NCI-H2081 (cell line): ENCODE measurements at regions not wholly inside any gene's neighbourhood (a gene's known extent, or its start where the extent isn't known, plus 50 kb on each side); places are given as distances from the start of the nearest gene placed in this dataset.
A peak's percentile ranks its signal among the peaks of the same experiment; 100 is the strongest.
"Not testable (repeated sequence)": the region's sequence is repeated elsewhere in the genome, so short reads cannot be mapped to it uniquely, and the experiment has no call there.

ENCODE experiments used
- DNase-seq, 2 experiments: peaks; one replicate each; lab custom pipeline; 2025; lab: John Stamatoyannopoulos, UW

DNA sequence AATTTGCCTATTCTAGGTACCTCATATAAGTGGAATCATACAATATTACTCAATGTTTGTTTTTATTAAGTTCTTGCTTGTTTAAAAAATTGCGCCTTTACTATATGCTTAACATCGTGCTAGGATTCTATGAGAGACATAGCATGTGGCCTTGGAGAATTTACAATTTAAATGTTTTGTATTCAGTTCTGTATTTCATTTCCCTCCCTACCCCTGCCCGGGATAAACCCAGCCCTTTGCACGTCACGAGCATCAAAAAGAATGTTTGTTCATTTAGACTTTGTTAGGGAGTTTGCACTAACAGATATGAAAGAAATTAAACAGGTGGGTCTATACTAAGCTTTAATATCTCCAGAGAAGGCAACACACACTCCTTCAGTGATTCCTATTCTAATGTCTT is 75.7 kb downstream of the C18orf54 start:
- no peak for DNase-seq

DNA sequence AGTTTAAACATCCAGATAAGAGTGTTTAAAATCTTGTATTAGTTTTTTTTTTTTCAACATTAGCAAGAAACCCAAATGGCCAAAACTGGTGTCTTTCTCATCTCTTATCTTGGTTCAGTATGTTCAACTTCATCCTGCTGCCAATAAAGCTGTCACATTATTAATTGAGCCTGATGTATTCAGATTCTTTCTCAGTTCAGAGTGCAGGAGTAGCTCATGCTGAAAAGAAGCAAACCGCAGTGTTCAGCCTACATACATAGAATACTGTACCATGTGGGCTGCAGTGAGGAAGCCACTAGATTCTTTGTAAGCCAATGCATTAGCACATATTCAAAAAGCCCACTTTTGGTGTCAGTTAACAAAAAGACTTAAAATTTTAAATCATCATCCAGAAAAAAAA is 76.2 kb downstream of the C18orf54 start:
- DNase-seq, result no peak

DNA sequence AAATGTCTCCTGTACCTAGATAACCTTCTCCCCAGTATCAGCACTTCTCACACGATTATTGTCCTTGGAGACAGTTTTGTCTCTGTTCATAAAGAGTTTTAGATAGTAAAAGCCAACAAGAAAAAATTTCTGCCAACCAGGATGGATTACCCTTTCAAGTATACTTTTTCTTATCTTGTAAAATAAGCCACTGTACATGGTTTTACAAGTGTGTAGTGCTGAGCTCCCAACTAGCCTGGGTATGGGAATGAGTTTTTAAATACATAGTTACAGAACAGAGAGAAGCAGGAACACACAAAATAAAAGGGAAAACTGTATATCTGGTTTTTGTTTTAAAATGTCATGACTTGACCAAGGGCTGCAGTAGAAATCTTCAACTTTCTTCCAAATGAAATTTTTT is 76.7 kb downstream of the C18orf54 start:
- no peak for DNase-seq

DNA sequence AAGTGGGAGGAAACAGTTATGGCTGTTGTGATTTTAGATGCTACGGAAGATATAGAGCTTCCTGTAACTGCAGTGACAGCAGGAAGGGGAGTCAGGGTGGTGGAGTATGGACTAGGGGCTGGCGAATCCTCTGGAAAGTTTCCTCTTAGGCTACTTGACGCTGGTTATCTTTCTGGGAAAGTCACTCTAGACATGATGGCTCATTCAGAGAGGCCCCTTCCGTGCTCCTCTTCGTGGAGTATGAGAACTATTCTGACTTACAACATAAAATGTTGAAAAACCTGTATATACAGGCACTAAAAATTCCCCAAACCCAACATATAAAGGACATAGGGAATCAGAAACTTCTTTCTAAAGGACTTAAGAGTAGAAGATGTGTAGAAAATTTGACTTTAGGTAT is 78.8 kb downstream of the C18orf54 start:
- no peak for DNase-seq

DNA sequence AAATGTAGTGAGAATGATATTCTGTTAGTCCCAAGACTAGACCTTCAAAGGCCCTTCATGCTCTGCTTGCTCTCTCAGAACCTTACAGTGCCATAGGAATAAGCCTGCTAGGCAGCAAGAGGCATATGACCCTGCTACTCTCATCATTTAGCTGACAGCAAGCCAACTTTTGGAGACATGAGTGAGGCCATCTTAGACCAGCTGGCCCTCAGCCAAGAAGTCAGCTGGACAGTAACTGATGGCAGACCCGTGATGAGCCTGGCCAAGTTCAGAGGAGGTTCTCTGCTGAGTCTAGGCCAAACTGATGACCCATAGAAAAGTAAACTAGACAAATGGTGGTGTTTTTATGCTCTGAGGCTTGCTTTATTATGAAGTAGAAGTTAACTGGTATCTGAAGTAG is 82.6 kb downstream of the C18orf54 start:
- DNase-seq, result no peak

DNA sequence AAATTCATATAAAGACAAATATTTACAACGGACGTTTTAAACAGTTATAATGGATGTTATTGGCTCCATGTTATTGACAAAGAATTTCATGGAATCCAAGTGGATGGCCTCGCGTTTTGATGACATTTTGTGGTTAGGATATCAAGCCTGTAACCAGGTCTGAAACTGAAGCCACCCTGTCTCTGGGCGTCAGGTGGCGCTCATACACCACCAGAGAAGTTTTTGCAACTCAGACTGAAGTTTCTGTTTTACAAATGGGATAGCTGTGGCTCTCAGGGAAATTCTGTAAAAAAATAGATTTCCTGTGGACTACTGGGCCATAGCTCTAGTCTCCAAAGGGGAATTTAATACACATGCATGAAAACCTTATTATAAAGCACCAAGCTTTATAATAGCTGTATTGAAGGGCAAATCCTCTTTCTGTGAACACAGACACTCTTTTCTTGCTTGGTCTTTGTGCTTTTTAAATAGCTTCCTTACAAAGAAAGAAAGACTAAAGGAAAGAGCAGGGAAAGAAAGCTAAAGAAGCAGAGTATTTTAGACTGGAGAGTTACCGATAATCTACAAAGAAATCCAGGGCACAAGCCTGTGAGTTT is 86.7 kb downstream of the C18orf54 start:
- peak; percentile 14 to 22 for DNase-seq

DNA sequence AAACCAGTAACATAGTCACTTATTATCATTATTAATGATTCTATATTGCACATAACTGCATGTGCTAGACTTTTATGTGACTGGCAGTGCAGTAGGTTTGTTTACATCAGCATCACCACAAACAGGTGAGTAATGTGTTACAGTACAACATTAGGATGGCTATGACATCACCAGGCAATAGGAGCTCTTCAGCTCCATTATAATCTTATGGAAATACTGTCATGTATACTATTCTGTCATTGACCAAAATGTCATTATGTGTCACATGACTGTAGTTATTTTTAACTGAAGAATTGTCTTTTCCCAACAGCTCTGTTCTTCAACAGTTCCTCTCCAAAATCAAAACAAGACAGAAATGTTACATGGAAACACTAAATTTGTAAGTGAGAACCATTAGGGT is 96.3 kb downstream of the C18orf54 start:
- DNase-seq, result no peak

DNA sequence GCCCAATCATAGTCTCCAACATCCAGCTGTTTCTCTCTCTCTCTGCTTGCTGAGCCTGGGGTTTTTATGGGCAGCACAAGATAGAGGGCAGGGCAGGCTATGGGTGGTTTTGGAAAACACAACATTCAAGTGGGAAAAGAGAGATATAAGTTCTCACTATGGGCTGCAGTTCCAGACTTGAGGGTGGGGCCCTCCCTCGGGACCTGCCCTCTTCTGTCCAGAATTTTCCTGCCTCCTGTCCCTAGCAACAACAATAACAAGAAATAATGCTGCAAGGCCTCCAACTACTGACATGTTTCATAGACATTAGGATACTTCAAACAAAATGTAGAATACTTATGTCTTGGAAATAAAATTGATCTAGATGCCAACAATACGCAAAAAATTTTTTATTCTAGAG is 107.8 kb downstream of the C18orf54 start:
- DNase-seq, result no peak

DNA sequence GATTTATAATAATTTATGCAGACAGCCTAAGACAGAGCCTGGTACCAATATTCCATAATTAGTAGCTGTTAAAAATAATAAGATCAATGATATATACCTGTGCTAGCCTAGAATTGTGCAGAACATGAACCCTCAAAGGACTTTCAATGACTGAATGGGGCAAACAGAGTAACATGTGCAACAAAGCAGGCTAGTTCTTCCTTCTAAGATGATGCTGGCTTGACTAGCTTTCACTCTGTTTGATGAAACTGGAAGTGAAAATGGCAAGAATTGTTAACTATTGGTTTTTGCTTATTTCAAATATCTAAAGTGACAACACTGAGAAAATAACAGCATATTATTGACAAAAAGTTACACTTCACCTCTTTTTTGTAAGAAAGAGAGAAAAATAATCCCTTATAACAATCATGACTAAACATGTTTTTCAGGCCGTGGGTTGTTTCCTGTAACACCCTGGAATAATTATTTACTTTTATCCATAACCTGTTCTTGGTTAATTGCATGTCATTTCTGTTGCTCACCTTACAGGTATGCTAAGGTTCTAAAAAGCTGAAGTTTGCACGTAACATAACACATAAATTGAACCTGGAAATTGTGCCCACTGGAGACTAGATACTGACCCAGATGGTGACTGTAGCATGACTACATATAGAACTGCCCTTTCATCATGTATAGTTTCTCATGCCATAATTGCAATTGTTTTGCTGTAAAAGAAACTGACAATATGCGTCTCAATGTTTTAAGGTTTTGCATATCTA is 108.7 kb downstream of the C18orf54 start:
- DNase-seq, result no peak

DNA sequence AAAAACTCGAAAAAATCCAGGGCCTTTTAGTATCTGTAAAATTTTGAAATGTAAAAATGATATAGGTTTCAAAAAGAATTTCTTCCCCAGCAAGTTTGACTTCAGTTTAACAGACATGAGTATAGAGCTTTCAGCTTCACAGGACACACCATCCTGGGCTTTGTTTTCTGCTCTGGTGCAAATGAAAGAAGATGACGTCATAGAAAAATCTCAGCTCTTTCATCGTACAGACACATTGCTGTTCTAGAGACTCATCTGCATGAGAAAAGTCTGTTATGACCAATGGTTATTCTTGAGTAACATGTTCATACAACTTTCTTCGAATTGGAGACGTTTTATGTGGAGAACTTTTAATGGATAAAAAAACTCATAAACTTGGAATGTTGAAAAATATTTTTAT is 111.7 kb upstream of the DYNAP start:
- no peak for DNase-seq

DNA sequence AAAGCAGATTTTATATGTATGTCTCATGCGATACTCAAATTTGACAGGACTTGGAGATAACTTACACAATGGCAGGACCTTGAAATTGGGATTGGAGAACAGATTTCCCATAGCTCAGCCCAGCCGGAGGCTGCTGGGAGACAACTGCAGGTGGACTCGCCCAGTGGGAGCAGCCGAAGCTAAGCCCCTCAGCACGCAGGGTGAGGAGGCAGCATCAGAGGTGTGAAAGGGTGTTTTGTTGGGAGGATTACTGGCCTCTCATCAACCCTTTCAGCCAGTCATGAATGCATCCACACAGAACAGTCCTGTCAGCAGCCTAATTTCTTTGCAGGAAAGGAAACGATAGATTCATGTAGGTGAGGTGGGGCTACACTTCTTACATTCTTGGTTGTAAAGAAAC is 110.4 kb upstream of the DYNAP start:
- no peak for DNase-seq

DNA sequence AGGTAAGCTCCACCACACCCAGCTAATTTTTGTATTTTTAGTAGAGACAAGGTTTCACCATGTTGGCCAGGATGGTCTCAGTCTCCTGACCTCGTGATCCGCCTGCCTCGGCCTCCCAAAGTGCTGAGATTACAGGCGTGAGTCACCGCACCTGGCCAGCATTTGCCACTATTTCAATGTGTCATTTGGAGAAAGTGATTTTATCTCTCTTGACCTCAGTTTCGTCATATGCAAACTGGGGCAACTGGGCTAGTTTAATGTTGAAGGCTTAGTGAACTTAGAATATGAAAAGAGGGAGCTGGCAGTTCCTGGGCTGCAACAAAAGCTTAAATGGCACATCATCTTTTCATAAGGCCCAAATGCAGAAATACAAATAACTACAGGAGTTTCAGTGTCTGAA is 88.6 kb upstream of the DYNAP start:
- not testable (repeated sequence) for DNase-seq

DNA sequence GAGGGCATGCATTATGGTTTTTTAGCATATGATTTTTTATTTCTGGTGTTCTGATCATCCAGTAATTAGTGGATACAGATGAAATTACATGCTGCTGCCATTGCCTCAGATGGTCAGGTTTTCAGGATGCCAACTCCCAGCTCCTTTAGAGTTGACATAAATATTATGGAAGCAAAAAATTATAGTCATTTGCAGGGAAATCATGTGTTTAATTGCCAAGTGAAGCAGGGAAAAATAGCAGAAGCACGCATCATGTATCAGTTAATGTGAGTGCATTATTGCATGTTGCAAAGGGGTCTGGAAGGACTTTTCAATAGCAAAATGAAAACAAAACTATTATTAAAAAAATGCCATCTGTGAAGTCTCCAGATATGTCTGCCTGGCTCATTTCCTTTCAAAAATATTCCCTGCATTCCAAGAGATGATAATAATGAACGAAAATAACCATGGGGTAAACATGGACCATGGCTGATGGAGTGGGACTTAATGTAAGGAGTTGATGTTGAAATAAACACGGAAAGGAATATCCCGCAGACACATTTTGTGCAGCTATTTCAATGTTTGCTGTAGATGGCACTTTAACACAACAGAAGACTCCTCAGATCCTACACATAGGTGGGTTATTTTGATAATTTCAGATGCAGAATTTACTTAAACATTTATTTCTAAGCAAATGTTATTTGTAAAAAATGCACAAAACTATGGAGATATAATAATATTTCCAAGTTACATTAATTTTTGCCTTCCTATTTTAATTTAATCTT is 87.7 kb upstream of the DYNAP start:
- DNase-seq, result peak; percentile 1 to 6

DNA sequence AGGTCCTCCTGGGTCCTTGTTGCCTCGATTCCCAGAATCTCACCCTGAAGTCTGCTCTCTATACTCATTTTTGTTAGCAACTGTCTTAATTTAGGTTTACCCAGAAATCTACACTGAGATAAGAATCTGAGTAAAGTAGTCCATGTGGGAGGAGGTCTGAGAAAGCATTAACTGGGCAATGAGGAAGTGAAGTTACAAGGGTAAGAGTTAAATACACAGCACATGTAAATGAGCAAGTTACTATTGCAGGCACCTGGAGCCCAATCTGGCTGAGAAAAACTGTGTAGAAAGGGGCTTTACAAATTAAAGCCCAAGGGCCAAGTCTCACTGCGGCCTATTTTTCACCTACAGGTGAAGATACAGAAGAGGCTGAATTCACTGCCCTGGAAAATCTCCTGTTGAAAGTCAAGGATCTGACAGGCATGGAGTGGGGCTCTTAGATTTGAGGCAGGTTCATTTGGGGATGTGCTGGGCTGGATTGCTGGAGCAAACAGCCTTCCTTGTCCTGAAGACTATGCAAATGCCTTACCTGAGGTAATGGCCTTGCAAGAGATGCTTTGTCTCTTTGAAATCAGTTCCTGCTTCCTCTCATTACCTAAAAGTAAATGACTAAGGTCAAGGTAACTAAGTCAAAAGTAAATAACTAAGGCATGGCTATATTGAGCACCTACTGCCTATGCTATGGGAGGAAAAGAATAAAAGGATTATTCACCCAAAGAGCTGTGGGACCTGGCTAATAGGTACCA is 84.4 kb upstream of the DYNAP start:
- no peak for DNase-seq

DNA sequence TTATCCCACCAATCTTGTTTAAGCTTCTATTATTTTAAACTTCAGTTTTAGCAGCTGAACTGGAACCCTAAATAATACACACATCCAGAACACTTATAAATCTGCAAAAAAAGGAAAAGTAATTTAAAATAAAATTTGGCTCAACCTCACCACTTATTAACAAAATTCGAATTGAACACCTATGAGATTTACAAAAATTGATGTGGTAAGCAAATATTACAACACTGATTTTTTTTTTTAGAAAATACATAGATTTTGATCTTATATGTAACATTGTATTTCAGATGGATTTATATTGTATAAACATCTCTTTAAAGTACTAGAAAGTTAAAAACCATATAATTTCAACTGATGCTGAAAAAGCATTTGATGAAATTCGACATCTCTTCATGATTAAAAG is 81.3 kb upstream of the DYNAP start:
- no peak for DNase-seq

DNA sequence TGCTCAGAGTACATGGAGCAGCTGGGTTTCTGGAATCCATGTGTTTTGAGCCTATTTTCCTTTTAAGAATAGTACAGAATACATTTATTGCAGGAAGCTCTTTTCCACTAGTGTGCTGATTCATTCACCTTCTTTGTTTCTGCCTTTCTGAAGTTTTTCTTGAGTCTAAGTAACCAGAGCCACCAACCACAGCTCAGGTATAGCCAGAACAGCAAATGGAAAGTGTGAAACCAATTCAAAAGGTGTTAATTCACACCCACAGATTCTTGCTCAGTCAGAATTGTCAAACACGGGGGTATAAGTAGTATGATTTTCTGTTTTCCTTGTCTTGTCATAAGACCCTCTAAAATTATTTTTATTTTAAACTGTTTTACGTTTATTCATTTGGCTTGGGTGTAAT is 75.9 kb upstream of the DYNAP start:
- no peak for DNase-seq

DNA sequence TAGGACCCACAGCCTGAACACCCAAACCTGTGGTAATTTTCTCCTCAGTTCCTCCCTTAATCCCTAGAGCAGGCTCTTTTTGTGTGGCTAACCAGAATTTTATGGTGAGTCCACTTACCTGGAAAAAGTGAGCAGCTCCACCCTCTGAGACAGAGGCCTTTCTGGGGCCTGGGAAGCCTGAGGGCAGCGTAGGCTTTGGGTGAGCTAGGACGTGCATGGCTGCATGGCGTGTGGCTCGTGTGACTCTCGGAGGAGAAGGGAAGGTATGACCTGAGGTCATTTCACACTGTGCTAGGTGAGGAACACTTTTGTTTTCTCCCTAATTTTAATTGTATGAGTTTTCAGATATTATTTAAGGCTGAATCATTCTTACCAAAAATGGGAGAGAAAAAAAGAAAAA is 73.5 kb upstream of the DYNAP start:
- no peak for DNase-seq

DNA sequence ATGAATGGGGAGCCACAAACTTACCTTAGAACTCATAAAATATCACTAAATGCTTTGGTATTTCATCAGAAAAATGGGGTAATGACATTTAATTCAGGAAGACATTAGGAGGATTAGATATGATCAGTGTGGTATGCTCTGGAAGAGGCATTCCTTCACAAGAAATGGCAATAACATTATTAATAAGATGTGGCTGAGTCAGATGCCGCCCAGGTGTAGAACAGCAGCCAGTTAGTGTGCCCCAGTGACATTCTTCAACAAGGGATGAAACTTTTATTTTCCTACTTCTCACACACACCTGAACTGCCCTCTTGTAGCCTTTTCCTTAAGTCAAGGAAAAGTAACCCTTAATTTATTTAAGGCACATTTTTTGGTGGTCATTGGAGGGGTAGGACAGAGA is 69.2 kb upstream of the DYNAP start:
- no peak for DNase-seq

DNA sequence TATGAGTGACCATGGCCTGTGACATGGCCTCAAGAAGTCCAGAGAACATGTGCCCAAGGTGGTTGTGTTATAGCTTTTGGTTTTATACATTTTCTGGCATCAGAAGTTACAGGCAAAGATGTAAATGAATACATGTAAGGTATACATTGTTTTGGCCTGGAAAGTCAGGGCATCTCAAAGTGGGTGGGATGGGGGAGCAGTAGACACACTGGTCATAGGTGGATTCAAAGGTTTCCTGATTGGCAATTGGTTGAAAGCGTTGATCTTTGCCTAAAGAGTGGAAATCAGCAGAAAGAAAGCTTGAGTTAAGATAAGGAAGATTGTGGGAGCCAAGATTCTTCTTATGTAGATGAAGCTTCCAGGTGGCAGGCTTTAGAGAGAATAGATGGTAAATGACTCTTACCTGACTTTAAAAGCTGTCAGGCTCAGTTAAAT is 62.1 kb upstream of the DYNAP start:
- no peak for DNase-seq

DNA sequence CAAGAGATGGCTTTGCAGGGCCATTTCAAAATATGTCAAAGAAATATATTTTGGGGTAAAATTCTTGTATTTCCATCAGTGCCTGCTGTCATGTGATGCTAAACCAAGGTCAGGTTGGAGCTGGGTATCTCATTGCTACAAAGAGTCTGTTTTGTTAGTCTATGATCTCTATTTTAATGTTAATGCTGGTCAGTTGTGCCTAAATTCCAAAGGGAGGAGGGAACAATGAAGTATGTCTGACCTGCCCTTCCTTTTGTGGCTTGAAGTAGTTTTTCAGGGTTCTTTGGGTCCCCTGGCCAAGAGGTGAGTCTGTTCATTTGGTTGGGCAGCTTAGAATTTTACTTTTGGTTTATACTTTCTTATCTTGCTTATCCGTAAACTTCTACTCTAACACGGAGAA is 61.6 kb upstream of the DYNAP start:
- no peak for DNase-seq

DNA sequence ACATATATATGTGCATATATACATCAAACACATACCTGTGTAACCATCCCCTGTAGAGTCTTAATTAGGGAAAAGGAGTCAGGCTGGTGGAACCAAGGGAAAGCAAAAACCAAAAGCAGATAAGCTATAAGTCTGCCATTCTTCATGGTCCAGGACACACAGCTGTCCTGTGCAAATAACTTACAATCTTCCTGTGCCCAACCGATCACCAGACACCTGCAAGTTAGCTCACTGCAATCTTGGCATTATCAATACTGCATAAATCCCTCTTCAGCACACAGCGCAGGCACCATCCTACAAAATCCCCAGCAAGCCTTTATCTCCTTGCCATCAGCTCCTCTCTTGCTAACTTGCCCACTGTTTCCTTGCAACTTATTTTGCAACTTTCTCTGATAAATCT is 60.8 kb upstream of the DYNAP start:
- no peak for DNase-seq

DNA sequence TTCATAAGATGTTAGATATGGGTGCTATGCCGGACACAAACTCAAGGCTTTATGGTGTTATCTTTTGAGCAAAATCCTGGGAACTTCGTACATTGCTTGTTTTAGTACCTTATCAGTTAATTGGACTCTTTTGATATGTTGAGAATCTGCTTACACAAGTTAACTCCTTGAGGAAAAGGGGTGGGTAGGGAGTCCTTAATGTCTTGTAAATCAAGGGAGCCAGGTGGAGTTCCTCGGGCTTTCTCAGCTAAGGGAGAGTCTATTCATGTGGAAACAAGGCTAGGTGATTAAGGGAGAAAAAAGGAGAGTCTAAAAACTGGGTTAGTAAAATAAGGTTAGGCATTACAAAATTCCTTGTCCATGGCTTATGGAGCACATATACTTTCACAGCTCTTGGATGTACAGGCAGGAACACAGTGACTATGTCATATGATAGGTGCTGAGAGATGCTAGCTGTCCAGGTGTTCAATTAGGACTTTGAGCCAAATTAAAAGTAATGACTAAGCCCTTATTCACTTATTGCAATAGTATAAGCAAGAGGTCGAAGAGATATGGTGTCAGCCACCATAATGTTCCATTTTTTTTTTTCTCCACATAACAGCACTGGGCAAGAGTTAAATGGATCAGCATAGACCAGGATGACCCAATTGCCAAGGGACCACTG is 59.5 kb upstream of the DYNAP start:
- no peak for DNase-seq
